T-helper 9 cell (primary cell): ENCODE measurements at regions not wholly inside any gene's neighbourhood (a gene's known extent, or its start where the extent isn't known, plus 50 kb on each side); places are given as distances from the start of the nearest gene placed in this dataset.
"Not testable (repeated sequence)": the region's sequence is repeated elsewhere in the genome, so short reads cannot be mapped to it uniquely, and the experiment has no call there.

Experiments
- DNase-seq: peaks from one replicate; pipeline ENCODE4 v3.0.0-alpha.2; 2020

GRCh38 chr10:62665771-62666170, 138.7 kb upstream of the ADO start:
- DNase-seq: no peak

- no peak for DNase-seq
Observed at GRCh38 chr10:62666275-62666674, 138.2 kb upstream of the ADO start.

GRCh38 chr10:62669341-62669740, 135.2 kb upstream of the ADO start:
- DNase-seq: no peak

GRCh38 chr10:62671104-62671503, 133.4 kb upstream of the ADO start:
- DNase-seq: no peak

- peak; percentile 57 for DNase-seq
Observed at GRCh38 chr10:62681211-62681940, 123.1 kb upstream of the ADO start.

- DNase-seq: no peak
Observed at GRCh38 chr10:62684911-62685310, 119.6 kb upstream of the ADO start.

- no peak for DNase-seq
Observed at GRCh38 chr10:62687230-62687748, 117.2 kb upstream of the ADO start.

- no peak for DNase-seq
Observed at GRCh38 chr10:62688971-62689700, 115.4 kb upstream of the ADO start.

- no peak for DNase-seq
Observed at GRCh38 chr10:62689712-62690111, 114.8 kb upstream of the ADO start.

GRCh38 chr10:62690703-62691102, 113.8 kb upstream of the ADO start:
- no peak for DNase-seq

- no peak for DNase-seq
Observed at GRCh38 chr10:62691336-62691735, 113.2 kb upstream of the ADO start.

GRCh38 chr10:62692085-62692484, 112.4 kb upstream of the ADO start:
- no peak for DNase-seq

- no peak for DNase-seq
Observed at GRCh38 chr10:62693306-62693705, 111.2 kb upstream of the ADO start.

- no peak for DNase-seq
Observed at GRCh38 chr10:62694537-62695126, 109.9 kb upstream of the ADO start.

- DNase-seq: no peak
Observed at GRCh38 chr10:62696798-62697197, 107.7 kb upstream of the ADO start.

GRCh38 chr10:62699148-62699547, 105.4 kb upstream of the ADO start:
- DNase-seq: no peak

- not testable (repeated sequence) for DNase-seq
Observed at GRCh38 chr10:62704121-62704520, 100.4 kb upstream of the ADO start.

GRCh38 chr10:62705789-62706188, 98.7 kb upstream of the ADO start:
- no peak for DNase-seq

- DNase-seq: no peak
Observed at GRCh38 chr10:62707810-62708209, 96.7 kb upstream of the ADO start.

GRCh38 chr10:62708569-62708968, 96.0 kb upstream of the ADO start:
- DNase-seq: no peak

- no peak for DNase-seq
Observed at GRCh38 chr10:62709200-62709599, 95.3 kb upstream of the ADO start.

GRCh38 chr10:62710182-62710581, 94.3 kb upstream of the ADO start:
- no peak for DNase-seq

- DNase-seq: no peak
Observed at GRCh38 chr10:62715383-62715782, 89.1 kb upstream of the ADO start.

GRCh38 chr10:62718585-62718984, 85.9 kb upstream of the ADO start:
- DNase-seq: no peak
